ENCODE measurements at regions not wholly inside any gene's neighbourhood (a gene's known extent, or its start where the extent isn't known, plus 50 kb on each side); places are given as distances from the start of the nearest gene placed in this dataset.

DNA sequence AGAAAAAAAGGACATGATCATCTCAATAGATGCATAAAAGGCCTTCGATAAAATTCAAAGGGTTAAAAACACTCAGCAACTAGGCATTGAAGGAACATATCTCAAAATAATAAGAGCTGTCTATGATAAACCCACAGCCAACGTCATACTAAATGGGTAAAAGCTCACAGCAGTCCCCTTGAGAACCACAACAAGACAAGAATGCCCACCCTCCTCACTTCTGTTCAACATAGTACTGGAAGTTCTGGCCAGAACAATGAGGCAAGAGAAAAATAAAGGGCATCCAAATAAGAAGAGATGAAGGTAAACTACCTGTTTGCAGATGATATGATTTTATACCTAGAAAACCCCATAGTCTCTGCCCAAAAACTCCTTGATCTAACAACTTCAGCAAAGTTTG is 619.7 kb upstream of the LMCD1 start:
- Histone ChIP-seq H3K4me2 (ENCODE audit: control insufficient read depth, insufficient read depth) (no peak overlapping the region), H3K4me3 (no peak overlapping the region), H4K20me1 (ENCODE audit: control insufficient read depth, insufficient read depth) (no peaks in the 10 kb centered on the region), H3K27me3 (replicated peaks in 1 of 2; ENCODE audit: control insufficient read depth in 2 of 2, insufficient read depth in 2 of 2, low read length in 1 of 2) (no peaks in the 10 kb centered on the region), H3K36me3 (ENCODE audit: control insufficient read depth in 2 of 2, insufficient read depth in 2 of 2, low read length in 1 of 2) (no peaks in the 10 kb centered on the region), H3K4me1 (ENCODE audit: control insufficient read depth, insufficient read depth, low read length) (no peaks in the 10 kb centered on the region), H3K79me2 (ENCODE audit: control insufficient read depth, insufficient read depth, low read length) (no peaks in the 10 kb centered on the region), H3K9ac (ENCODE audit: control insufficient read depth, insufficient read depth, low read length) (no peak overlapping the region), H3K27ac (ENCODE audit: control insufficient read depth, insufficient read depth) (no peak overlapping the region), H3K9me3 (replicated peaks; ENCODE audit: control insufficient read depth, insufficient read depth, low read length) (no peaks in the 10 kb centered on the region), H2AFZ (ENCODE audit: control insufficient read depth, low read depth, low read length) (no peak overlapping the region)
- no TSS peak for BruUV-seq (replicated peaks)
- SMC1A ChIA-PET (ENCODE audit: uncharacterized antibody, unreplicated experiment): interaction anchor here (0.6 to 0.7 kb wide), 3 partner anchors 9 to 25 kb away, joined by 3 read pairs; no protein-coding TSS in a partner anchor
- no peak for TF ChIP-seq NFYB (IDR thresholded peaks at IDR 0.05; ENCODE audit: insufficient read depth, low read depth, low read length)
- TF ChIP-seq MYB (IDR thresholded peaks at IDR 0.05; ENCODE audit: borderline replicate concordance, low read depth, low read length): no peak
- TF ChIP-seq NRF1 (conservative IDR thresholded peaks at IDR 0.05; ENCODE audit: low read depth, low read length): no peak
- no peak for TF ChIP-seq BHLHE40 (IDR thresholded peaks at IDR 0.05; ENCODE audit: borderline replicate concordance in 1 of 2, low read depth in 2 of 2, low read length in 1 of 2)
- TF ChIP-seq ZNF384 (IDR thresholded peaks at IDR 0.05; ENCODE audit: borderline replicate concordance, low read depth, low read length): no peak
- TF ChIP-seq, protein P1, sequence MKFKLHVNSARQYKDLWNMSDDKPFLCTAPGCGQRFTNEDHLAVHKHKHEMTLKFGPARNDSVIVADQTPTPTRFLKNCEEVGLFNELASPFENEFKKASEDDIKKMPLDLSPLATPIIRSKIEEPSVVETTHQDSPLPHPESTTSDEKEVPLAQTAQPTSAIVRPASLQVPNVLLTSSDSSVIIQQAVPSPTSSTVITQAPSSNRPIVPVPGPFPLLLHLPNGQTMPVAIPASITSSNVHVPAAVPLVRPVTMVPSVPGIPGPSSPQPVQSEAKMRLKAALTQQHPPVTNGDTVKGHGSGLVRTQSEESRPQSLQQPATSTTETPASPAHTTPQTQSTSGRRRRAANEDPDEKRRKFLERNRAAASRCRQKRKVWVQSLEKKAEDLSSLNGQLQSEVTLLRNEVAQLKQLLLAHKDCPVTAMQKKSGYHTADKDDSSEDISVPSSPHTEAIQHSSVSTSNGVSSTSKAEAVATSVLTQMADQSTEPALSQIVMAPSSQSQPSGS (IDR thresholded peaks at IDR 0.05; ENCODE audit: low read length): no peak
- TF ChIP-seq, protein P2, sequence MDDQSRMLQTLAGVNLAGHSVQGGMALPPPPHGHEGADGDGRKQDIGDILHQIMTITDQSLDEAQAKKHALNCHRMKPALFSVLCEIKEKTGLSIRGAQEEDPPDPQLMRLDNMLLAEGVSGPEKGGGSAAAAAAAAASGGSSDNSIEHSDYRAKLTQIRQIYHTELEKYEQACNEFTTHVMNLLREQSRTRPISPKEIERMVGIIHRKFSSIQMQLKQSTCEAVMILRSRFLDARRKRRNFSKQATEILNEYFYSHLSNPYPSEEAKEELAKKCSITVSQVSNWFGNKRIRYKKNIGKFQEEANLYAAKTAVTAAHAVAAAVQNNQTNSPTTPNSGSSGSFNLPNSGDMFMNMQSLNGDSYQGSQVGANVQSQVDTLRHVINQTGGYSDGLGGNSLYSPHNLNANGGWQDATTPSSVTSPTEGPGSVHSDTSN (IDR thresholded peaks at IDR 0.05; ENCODE audit: insufficient replicate concordance, low read depth, low read length): no peak
- TF ChIP-seq, protein P3, sequence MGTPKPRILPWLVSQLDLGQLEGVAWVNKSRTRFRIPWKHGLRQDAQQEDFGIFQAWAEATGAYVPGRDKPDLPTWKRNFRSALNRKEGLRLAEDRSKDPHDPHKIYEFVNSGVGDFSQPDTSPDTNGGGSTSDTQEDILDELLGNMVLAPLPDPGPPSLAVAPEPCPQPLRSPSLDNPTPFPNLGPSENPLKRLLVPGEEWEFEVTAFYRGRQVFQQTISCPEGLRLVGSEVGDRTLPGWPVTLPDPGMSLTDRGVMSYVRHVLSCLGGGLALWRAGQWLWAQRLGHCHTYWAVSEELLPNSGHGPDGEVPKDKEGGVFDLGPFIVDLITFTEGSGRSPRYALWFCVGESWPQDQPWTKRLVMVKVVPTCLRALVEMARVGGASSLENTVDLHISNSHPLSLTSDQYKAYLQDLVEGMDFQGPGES (IDR thresholded peaks at IDR 0.05): no peak
- no peak for TF ChIP-seq GABPA (IDR thresholded peaks at IDR 0.05; ENCODE audit: low read depth)
- TF ChIP-seq CBX3 (IDR thresholded peaks at IDR 0.05; ENCODE audit: borderline replicate concordance, low read depth): no peak
- TF ChIP-seq TBL1XR1 (IDR thresholded peaks at IDR 0.05; ENCODE audit: low read depth, low read length): no peak
- TF ChIP-seq ZNF24 (IDR thresholded peaks at IDR 0.05): no peak
- intact Hi-C loops (cut with micrococcal nuclease; ENCODE audit: unreplicated experiment): no loop called here
- 0% methylated on average over 2 of the region's 2 CpGs for WGBS (ENCODE audit: insufficient coverage, insufficient replicate concordance, low lambda C conversion rate, missing lambda C conversion rate)
- RAD21 ChIA-PET (ENCODE audit: unreplicated experiment): interaction anchor here (0.6 kb wide), 1 partner anchor 585 kb away, joined by 3 read pairs; no protein-coding TSS in a partner anchor
- DNase-seq (ENCODE audit: low read depth, low spot score) (no peak), ATAC-seq (no peak), FAIRE-seq (no peak)
- in situ Hi-C loops (cut with MboI): no loop called here
- POLR2A ChIA-PET: no interaction called here
- CTCF ChIA-PET: no interaction called here
